ENCODE measurements at regions not wholly inside any gene's neighbourhood (a gene's known extent, or its start where the extent isn't known, plus 50 kb on each side); places are given as distances from the start of the nearest gene placed in this dataset.

GRCh38 chr6:14732226-14732843 lies 513.5 kb upstream of the JARID2 start:
- no peaks in the 10 kb centered on the region for H3K27me3 ChIP-seq (ENCODE audit: insufficient read depth, low read length)
- H3K27me3 Mint-ChIP-seq (ENCODE audit: low read depth) = peaks cover 14% of the 10 kb centered on the region
- H4K20me1 ChIP-seq (ENCODE audit: control insufficient read depth, insufficient read depth, insufficient read length) = no peaks in the 10 kb centered on the region
- no peak overlapping the region for H2AFZ ChIP-seq (ENCODE audit: low read length)
- peaks cover 0 to 5% (median 3%) of the 10 kb centered on the region in 3 experiments; a peak in 3 of 7 replicates for H3K36me3 Mint-ChIP-seq (ENCODE audit: insufficient read depth in 1 of 3, low read depth in 3 of 3)
- no peak overlapping the region for H3T11ph ChIP-seq (ENCODE audit: low read length)
- no peak overlapping the region for H3K56ac ChIP-seq (ENCODE audit: insufficient read length, low read depth, low read length)
- peaks cover 37 to 63% of the 10 kb centered on the region in 2 experiments for H3K4me1 Mint-ChIP-seq
- no peak overlapping the region for H2BK15ac ChIP-seq (ENCODE audit: low read depth, low read length)
- H3K9me3 ChIP-seq (ENCODE audit: control insufficient read depth, low read depth, low read length) = no peaks in the 10 kb centered on the region
- no peaks in the 10 kb centered on the region for H3K79me2 ChIP-seq (ENCODE audit: insufficient read depth, low read length)
- no peak for DNase-seq
- H3K4me3 Mint-ChIP-seq = no peak overlapping the region
- H2BK120ac ChIP-seq (ENCODE audit: low read depth, low read length, poor library complexity, severe bottlenecking) = no peak overlapping the region
- H3K27ac ChIP-seq (ENCODE audit: insufficient read length, low read depth, low read length) = no peak overlapping the region
- no peaks in the 10 kb centered on the region for H3K23me2 ChIP-seq (ENCODE audit: insufficient read length, low read depth, low read length, poor library complexity, severe bottlenecking)
- TF ChIP-seq CTCF (conservative IDR thresholded peaks at IDR 0.05) = no peak
- no peak overlapping the region for H4K91ac ChIP-seq (ENCODE audit: insufficient read length, low read depth, low read length)
- H4K8ac ChIP-seq (replicated peaks; ENCODE audit: insufficient read length, low read depth, low read length) = no peak overlapping the region
- H3K9ac ChIP-seq (ENCODE audit: extremely low read depth, insufficient read length, low read length) = no peak overlapping the region
- no peaks in the 10 kb centered on the region; a peak in 1 of 5 replicates for H3K9me3 Mint-ChIP-seq
- H3K18ac ChIP-seq (ENCODE audit: insufficient read length, low read depth, low read length) = no peak overlapping the region
- H3K4me1 ChIP-seq (ENCODE audit: insufficient read depth, low read length) = peaks cover 17% of the 10 kb centered on the region
- no peak overlapping the region for H3K4me2 ChIP-seq (ENCODE audit: insufficient read depth, insufficient read length, low read length)
- no peak overlapping the region for H3K4ac ChIP-seq (ENCODE audit: low read depth, low read length)
- no peak overlapping the region for H2BK12ac ChIP-seq (ENCODE audit: insufficient read length, low read depth, low read length)
- WGBS (ENCODE audit: extremely low coverage, insufficient read length, low lambda C conversion rate) = no CpG with 5 or more reads among the region's 4 CpGs
- no peak overlapping the region for H2AK5ac ChIP-seq (ENCODE audit: insufficient read length, low read length)
- H3K14ac ChIP-seq (ENCODE audit: insufficient read depth, low read length) = no peak overlapping the region
- H2BK20ac ChIP-seq (ENCODE audit: low read depth, low read length, poor library complexity, severe bottlenecking) = no peak overlapping the region
- H3K27ac Mint-ChIP-seq = peak overlapping the region in 1 of 3 experiments; percentile 55; a peak in 2 of 7 replicates
- H4K5ac ChIP-seq (ENCODE audit: insufficient read length, low read depth, low read length) = no peak overlapping the region
- no peaks in the 10 kb centered on the region for H3K79me1 ChIP-seq (ENCODE audit: insufficient read depth, low read depth, low read length, poor library complexity, severe bottlenecking)
- no peak overlapping the region for H2BK5ac ChIP-seq (ENCODE audit: insufficient read length, low read length)
- H3K23ac ChIP-seq (ENCODE audit: insufficient read length, low read depth, low read length) = no peak overlapping the region
